Cardiac septum (tissue), 1 donor: ENCODE measurements at regions not wholly inside any gene's neighbourhood (a gene's known extent, or its start where the extent isn't known, plus 50 kb on each side); places are given as distances from the start of the nearest gene placed in this dataset.
"Not testable (repeated sequence)": the region's sequence is repeated elsewhere in the genome, so short reads cannot be mapped to it uniquely, and the experiment has no call there.

ENCODE experiments used
- DNase-seq: peaks from one replicate; pipeline ENCODE4 v3.0.0-alpha.2; 2020; ENCODE audit warnings: low spot score
- intact Hi-C: fragments of 100-400 bp; cut with DNase I; formaldehyde crosslinking; loops from one replicate; pipeline ENCODE4 v1.14.0; 2022
- donor health status: DM: no; HTN: no; CAD: no.

DNA sequence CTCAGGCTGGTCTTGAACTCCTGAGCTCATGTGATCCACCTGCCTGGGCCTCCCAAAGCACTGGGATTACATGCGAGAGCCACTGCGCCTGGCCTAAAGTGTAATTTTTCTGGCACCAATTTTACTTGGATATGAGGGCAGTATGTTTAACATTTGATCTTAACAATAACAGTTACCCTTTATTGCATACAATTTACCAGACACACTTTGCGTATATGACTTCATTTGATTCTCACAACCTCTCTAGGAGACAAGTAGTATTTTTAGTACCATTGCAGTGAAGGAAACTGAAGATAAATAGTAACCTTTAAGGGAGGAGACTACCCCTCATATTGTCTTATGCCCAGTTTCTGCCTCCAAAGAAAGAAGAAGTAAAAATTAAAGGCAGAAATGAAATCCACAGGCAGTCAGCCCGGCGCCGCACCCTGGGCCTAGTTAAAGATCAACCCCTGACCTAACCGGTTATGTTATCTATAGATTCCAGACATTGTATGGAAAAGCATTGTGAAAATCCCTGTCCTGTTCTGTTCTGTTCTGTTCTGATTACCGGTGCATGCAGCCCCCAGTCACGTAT is 54.0 kb downstream of the CYP26A1 start:
- intact Hi-C loops, DNase-seq: not testable (repeated sequence)

DNA sequence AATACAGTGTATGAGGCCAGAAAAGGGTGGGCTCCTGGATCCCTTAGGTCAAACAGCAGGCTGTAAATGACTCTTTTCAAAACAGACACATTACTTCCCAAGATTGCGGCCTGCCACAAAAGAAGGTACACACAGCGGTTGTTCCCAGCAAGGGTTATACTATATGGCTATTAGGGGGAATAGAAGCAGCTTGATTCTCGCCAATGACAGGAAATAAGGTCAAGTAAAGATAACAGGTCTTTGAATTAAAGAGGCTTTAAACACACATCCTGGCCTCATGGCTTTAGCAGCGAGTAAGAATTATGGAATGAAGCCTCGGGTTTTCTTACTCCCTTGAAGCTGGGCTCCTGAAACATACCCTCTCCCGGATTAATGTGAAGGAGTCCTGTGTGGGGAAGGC is 58.3 kb downstream of the CYP26A1 start:
- no peak for DNase-seq
- intact Hi-C loops = no loop called here

DNA sequence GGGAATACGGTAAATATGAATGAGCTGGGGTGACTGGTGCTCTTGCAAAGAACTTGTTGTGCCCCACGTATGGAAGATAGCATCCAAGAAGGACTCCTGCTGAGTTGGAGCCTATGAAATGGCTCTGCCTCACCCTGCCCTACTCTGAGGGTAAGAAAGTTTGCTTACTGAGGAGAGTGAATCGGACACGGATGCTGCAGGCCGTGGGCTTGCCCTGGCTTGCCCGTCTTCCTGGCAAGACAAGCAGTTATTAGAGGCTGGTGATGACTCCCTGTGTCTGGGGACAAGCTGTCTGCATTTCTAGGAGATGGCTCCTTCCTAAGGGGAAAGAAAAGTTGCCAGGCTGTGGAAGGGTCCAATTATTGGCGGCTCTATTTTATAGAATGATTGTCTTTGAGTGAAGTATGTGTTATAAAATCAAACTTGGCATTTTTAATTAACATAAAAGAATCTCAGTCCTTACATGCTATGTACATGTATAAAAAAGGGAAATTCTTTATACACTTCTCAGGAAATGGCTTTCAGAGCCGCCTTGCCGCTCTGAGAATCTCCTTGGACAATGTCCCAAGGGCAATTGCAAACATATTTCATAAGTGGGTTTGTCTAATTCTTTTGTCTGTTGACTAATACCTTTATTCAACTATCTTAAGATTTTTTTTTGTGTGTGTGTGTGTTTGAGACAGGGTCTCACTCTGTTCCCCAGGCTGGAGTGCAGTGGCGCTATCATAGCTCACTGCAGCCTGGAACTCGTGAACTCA is 64.6 kb downstream of the CYP26A1 start:
- DNase-seq = no peak
- intact Hi-C loops = no loop called here

DNA sequence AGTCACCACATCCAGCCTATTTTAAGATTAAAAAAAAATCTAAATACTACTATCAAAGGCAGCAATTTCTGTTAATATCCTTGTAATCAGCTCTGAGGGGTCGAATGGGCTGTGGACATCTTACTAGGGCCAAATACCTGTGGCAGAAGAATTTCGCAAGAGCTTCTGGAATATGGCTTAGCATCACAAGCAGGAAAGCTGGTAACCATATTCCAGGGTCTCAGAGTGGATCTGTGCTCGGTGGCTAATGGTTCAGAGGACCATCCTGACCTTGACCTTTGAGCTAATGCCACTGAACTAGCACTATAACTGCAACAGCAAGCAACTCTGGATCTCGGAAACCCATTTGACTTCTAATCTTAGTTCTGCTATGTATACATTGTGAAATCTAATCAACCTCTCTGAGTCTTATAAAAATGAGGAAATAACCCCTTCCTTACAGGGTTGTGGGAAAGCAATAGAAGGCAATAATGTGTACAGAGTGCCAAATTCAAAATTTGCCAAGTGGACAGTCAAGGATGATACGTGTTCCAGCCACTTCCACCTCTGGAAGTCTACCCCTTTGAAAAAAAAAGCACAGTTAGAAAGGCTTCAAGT is 65.5 kb downstream of the CYP26A1 start:
- intact Hi-C loops = no loop called here
- DNase-seq = no peak

DNA sequence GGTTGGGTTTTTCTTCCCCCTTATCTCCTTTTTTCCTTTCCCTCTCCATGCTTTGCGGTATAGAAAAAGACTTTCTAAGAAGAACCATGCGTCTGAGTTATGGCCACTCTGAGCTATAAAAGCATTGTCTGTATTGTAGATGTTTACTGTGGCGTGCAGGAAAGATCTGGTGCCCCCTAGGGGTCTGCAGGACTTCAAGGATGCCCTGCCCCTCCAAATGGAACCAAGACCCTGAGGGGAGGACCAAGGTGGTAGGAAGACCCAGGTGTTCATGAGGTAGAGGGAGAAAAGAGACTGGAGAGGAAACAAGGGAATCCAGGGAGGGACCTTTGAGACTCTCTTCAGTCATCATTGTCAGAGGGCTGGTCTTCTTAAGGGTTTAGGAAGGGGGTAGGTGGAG is 68.8 kb downstream of the CYP26A1 start:
- intact Hi-C loops = no loop called here
- DNase-seq = no peak

DNA sequence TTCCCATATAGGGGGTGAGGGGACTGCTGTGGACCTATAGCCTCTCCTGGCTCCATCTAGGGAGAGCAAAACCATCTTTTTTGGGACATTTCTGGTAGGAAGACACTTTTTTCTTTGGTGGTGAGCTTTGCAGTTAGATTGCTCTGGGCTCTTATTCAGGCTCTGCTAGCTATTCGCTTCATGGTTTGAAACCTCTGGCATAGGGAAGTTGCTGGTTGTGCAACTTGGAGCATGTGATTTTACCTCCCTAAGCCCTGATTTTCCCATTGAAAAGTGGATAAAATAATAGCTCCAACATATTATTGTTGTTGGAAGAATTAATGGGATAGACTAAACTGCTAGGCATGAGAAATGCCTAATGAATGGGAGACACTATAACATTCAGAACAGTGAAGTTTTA is 69.6 kb downstream of the CYP26A1 start:
- intact Hi-C loops = no loop called here
- no peak for DNase-seq

DNA sequence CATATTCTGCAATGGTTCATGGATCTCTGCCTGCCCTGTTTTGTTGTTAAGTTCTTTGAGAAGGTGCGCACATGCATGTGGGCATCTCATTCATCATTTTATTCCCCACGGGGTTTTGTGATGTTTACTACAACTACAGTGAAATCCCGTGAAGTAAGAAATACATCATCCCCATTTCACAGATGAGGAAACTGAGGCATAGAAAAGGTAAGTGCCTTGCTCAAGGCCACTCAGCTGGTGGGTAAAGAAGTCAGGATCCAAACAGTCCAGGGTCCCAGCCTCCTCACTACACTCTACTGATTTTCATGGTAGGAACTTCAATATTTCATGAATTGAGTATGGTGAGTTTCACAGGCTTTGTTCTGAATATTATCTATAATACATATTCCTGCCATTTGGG is 72.6 kb downstream of the CYP26A1 start:
- DNase-seq = no peak

DNA sequence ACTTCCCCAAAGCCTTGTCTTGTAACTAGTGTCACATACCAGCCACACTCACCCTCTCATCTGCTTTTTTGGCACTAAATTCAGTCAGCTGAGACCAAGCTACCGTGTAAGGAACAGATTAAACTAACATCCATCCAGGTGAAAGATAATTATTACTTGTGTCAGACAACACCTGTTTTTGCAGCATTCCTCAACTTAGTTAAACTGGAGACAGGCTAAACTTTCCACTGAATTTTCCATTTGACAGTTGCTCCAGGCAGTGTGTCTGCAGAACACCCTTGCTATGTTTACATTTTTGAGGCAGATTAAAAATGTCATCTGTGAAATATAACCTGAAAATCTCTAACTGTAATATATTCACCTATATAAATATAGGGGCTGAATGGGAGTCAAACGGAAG is 73.6 kb downstream of the CYP26A1 start:
- DNase-seq = no peak
- intact Hi-C loops = no loop called here

More for the DNA sequence above, 72.6 kb downstream of the CYP26A1 start:
- intact Hi-C loops = no loop called here

DNA sequence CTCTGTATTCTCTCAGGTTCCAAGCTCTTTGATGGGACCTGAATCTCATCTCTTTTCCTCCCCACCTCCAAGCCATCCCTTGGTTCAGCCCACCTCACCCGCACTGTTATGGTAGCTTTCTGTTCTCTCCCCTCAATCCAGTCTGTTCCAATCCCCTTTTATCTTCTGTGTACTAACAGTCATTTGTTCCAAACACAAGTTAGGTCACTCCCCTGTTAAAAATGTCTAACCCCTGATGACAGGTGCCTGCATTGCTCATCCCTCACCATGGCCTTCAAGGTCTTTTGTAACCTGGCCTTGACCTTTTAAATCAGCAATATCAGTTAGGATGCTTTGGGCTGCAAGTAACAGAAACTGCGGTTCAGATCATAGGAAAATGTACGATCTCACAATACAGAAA is 74.8 kb downstream of the CYP26A1 start:
- intact Hi-C loops = no loop called here
- DNase-seq = no peak

DNA sequence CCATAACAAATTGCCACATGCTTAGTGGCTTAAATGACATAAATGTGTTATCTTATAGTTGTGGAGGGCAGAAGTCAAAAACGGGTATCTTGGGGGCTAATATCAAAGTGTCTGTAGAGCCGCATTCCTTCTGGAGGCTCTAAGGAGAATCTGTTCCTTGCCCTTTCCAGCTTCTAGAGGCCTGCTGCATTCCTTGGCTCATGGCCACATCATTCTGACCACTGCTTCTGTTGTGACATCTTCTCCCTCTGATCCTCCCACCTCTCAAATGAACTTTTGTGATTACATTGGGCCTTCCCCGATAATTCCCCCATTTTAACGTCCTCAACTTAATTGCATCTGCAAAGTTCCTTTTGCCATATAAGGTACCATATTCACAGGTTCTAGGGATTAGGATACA is 76.1 kb downstream of the CYP26A1 start:
- DNase-seq = no peak
- intact Hi-C loops = no loop called here

DNA sequence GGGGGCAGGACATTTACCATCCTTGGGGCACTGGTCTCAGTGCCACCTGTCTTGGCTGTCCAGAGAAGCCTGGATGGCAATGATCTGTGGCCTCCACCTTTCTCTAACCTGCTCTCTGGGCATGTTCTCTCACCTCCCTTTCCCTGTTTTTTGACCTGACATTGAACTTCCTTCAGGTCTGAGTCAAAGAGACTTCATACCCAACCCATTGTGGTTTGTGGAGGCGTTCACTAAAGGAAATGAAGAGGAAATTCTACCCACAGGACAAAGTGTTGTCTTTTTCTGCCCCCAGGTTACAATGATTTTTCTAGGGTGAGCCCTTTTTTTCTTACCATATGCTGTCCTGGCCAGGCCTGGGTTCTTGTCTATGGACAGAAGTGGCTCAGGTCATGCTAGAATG is 76.6 kb downstream of the CYP26A1 start:
- intact Hi-C loops = no loop called here
- no peak for DNase-seq

DNA sequence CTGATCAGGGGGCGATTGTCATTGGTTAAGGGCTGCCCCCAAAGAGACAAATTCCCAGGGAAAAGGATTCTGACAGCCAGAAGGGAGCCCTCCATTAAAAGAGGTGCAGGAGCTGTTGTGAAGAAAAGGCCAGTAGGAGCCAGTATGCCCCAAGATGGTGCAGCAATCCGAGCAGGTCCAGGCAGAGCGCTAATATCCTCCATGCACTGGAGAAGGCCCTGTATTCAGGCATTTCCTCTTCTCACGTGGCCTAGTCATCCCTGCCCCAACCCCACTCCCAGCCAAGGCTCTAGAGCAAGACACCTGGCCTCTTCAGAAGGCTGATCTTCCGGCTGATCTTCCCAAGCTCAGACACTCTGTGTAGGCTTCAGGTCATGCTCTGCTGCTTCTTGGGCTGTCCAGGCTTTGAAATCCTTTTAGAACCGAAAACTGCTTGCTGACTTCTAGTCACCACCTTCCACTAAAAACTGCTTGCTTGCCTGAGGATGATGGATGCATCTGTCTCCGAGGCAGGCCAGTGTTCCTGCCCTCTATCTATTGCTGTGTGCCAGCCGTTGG is 77.4 kb downstream of the CYP26A1 start:
- intact Hi-C loops = no loop called here
- no peak for DNase-seq

DNA sequence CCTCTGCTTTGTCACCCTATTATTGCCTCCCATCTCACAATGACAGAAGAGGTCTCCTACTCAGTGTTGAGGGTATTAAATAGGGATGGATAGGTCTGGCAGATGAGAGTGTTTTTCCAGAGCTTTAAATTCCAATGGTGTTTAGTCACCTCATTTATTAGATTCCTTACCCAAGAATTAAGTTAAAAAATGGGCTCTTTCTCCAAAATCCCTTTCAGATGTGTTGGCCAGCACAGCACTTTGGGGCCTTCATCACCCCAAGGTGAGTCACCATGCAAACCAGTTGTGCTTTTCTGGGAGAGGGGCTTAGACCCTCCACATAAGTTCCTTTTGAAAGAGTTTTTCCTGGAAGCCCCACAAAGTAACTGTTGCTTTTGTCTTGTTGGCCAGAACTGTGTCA is 78.4 kb downstream of the CYP26A1 start:
- no peak for DNase-seq
- intact Hi-C loops = no loop called here

DNA sequence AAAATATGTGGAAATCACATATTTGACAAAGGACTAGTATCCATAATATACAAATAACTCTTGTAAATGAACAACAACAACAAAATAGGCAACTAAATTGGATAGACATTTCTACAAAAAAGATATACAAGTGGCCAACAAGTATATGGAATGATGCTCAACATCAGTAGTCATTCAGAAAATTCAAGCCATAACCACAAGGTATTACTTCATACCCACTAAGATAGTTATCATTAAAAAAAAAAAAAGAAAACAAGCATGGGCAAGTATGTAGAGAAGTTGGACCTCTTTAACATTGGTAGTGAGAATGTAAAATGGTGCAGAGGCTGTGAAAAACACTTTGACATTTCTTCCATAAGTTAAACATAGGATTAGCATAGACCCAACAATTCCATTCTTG is 80.8 kb downstream of the CYP26A1 start:
- DNase-seq = no peak
- intact Hi-C loops = no loop called here

DNA sequence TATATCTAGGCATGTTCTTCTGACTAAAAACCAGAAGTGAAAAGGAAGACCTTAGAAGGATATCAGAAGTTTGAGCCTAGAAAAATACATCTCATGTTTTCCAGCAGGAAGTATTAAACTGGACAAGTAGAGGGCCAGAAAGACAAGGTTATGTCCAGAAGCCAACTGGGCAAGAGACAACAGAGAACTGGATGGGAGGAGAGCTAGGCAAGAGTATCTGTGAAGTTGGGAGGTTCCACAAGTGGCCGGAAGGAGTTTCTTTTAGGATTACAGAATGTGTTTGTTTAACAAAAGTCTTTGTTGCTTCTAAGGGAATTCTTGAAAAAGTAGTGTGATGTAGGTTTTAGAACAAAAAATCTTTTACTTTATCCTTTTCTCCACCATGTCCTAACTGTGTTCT is 86.4 kb downstream of the CYP26A1 start:
- intact Hi-C loops = no loop called here
- DNase-seq = no peak

DNA sequence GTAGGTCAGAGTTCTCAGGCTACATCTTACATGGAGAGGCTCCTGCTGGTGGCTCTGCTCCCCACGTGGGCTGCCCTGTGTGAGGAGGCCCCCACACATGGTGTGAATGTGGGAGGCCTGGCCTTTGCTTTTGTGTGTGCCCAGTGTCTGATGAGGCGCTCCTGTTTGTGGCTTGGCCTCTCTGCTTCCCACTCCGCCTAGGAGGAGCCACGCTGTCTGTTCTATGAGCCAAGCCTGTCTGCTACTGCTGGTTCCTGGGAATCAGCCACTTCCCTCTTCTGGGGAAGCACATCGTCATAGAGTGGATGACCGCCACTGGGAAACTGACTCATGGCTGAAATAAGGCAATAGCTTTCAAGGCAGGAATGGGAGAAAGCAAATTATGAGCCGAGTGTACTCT is 87.1 kb downstream of the CYP26A1 start:
- no peak for DNase-seq

DNA sequence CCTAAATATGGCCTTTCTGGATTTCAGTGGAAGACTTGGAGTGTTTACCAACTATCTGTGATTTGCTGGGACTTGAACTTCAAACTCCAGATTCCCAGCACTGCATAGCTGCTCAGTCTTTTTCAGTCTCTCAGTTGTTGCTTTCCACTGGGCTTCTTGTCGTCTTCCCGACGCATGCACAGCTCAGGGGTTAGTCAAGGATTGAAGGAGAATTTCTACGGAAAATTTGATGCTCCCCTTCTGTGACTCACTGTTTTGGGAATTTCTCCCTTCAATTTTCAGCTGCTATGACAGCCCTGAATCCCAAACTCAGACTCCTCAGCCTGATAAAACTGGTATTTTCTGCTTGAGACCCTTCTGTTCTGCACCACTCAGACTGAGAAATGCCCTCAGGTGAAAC is 91.7 kb downstream of the CYP26A1 start:
- intact Hi-C loops = no loop called here
- DNase-seq = no peak

More for the DNA sequence above, 87.1 kb downstream of the CYP26A1 start:
- intact Hi-C loops = no loop called here

DNA sequence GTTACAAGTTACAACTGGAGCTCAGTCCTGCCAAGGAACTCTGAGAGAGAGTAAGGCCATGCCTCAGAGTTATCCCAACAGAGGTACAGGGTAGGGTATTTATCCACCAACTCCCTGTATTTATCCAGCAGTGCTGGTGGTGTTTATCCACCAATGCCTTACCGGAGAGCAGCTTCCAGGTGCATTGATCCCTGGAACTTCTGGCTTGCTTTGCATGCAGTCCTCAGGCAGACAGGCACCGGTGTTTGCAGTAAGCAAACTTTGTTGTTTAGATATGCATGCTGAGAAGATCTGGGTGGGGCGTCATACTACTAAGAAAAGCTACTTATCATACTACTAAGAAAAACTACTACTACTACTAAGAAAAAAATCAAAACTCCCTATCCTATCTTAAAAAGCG is 92.4 kb downstream of the CYP26A1 start:
- DNase-seq = no peak
- intact Hi-C loops = no loop called here

DNA sequence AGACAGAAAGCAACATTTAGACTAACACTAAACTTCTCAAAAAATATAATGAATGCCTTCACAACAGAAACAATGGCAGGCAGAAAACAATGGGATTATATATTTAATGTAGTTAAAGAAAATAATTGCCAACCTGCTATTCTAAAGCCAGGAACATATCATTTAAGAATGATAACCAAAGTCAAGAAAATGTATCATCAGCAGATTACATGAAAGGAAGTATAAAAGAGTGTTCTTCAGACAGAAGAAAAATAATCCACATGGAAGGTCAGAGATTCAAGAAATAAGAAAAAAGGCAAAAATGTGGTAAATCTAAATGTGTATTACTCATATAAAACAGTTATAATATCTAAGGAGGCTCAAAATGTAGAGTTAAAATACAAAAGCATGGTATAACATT is 98.1 kb downstream of the CYP26A1 start:
- DNase-seq = no peak
- intact Hi-C loops = no loop called here

DNA sequence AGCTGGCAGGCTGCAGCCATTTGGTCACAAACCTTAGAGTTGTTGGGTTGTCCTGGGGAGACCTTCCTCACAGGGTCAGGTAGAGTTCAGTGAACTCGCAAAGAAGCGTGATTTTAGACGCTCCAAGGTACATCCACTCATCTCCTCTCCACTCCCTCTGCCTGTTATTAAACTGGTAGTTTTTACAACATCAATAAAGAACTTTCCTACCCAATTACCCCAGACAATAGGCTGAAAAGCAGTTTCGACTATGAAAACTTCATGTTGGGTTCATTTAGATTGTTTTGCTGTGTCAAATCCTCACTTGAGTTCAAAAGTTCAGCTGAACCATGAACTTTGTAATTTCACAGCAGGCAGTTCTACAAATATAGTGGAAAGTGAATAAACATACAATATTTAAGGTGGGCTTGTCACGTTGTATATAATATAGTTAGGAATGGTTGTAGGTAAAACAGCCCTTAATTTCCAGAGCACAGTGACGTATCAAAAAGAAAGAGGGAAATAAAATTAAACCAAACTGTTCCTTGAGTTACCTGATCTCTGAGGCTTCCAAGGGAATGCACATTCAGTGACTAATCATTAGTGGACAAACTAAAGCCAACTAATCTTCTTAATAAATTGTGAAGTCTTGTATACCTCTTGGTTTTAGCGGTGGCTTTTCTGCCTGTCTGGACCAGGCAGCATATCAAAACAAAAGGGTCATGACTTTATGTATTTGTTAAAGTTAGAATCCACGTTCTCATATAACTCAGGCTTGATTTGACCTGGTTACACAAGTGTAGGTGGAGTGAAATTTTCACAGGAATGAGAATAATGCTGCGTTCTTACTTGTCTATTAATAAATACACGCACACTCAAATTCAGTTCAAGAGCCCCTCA is 100.5 kb downstream of the CYP26A1 start:
- no peak for DNase-seq
- intact Hi-C loops = no loop called here
